K562 (cell line): ENCODE measurements at regions not wholly inside any gene's neighbourhood (a gene's known extent, or its start where the extent isn't known, plus 50 kb on each side); places are given as distances from the start of the nearest gene placed in this dataset.

Source experiments
- ATAC-seq: fragments of 200-7000 bp; cut with Tn5 transposase; 3 replicates; pipeline ENCODE4 v1.9.1; 2020; ENCODE audit warnings: moderate library complexity
- BruUV-seq: library from RNA; stranded (reverse); fragments of 400-500 nt; replicated peaks from 2 replicates; lab custom pipeline; 2021; lab: Mats Ljungman, UMichigan
- CTCF ChIA-PET: fragments of 300-600 bp; formaldehyde crosslinking; extraction: SDS; loops from one replicate; lab custom pipeline; 2021; ENCODE audit warnings: low intra/inter-chr PET ratio; lab: Yijun Ruan, JAX
- POLR2A ChIA-PET: fragments of 300-600, 350-650 bp; sonication (Branson Sonifier 250); formaldehyde crosslinking; extraction: SDS; loops from one replicate; lab custom pipeline; 2021; ENCODE audit warnings: antibody characterized with exemption, inconsistent platforms; lab: Yijun Ruan, JAX
- DNase-seq, 4 experiments: peaks; one replicate each; pipeline versions ENCODE4 v3.0.0 to v3.0.0-alpha.2; 2011 to 2018; ENCODE audit warnings: low spot score in 3 of 4, mixed read lengths in 3 of 4; ENCODE audit errors: extremely low read depth in 1 of 4
- FAIRE-seq: peaks from 2 replicates; lab custom pipeline; 2011; peaks lifted over from hg19 to GRCh38; lab: Jason Lieb, UNC
- H2AFZ ChIP-seq: 2 replicates; pipeline ENCODE4 v1.6.0; 2011; ENCODE audit warnings: low read depth, low read length, control low read depth, inconsistent platforms
- H3K27ac ChIP-seq: fragments of 200-600 bp; 3 replicates; pipeline ENCODE4 v1.8.0; 2011; ENCODE audit warnings: low read depth, mild to moderate bottlenecking, control low read depth, inconsistent platforms, low read length, moderate library complexity, mixed read lengths; ENCODE audit errors: extremely low read depth
- H3K27me3 ChIP-seq, 2 experiments: fragments of 300-600 bp in 1 of 2; 2 replicates in 1 of 2; 3 replicates in 1 of 2; pipeline versions ENCODE4 v1.6.0 to v1.8.0; 2011; ENCODE audit warnings: inconsistent platforms in 2 of 2, low read length in 2 of 2, mild to moderate bottlenecking in 1 of 2, mixed read lengths in 1 of 2, moderate library complexity in 1 of 2; ENCODE audit not compliant: control insufficient read depth in 2 of 2, insufficient read depth in 2 of 2
- H3K36me3 ChIP-seq: fragments of 300-600 bp; 3 replicates; pipeline ENCODE4 v1.8.0; 2011; ENCODE audit warnings: mild to moderate bottlenecking, low read length, inconsistent platforms; ENCODE audit not compliant: control insufficient read depth, insufficient read depth
- H3K4me1 ChIP-seq, 2 experiments: fragments of 200-600 bp in 1 of 2; replicated peaks in 1 of 2; 2 replicates in 1 of 2; 3 replicates in 1 of 2; pipeline versions ENCODE4 v1.5.1 to v1.8.0; 2011; ENCODE audit warnings: inconsistent platforms in 2 of 2, low read length in 2 of 2, mild to moderate bottlenecking in 1 of 2, mixed read lengths in 1 of 2, moderate library complexity in 1 of 2; ENCODE audit not compliant: control insufficient read depth in 2 of 2, insufficient read depth in 2 of 2
- H3K4me2 ChIP-seq: 2 replicates; pipeline ENCODE4 v1.6.1; 2011; ENCODE audit warnings: low read length, control low read depth, inconsistent platforms, mixed read lengths; ENCODE audit not compliant: insufficient read depth
- H3K4me3 ChIP-seq: fragments of 200-600 bp; sonication (generic), shearing (Covaris generic); 2 replicates; pipeline ENCODE4 v1.5.1; 2016; ENCODE audit warnings: control low read depth, inconsistent platforms
- H3K79me2 ChIP-seq: fragments of 200-600 bp; 3 replicates; pipeline ENCODE4 v1.8.0; 2011; ENCODE audit warnings: low read length, inconsistent platforms; ENCODE audit not compliant: control insufficient read depth, insufficient read depth
- H3K9ac ChIP-seq, 2 experiments: 2 replicates each; pipeline versions ENCODE4 v1.6.0 to v1.6.1; 2011; ENCODE audit warnings: low read depth in 2 of 2, low read length in 2 of 2, control low read depth in 1 of 2, inconsistent platforms in 1 of 2, mild to moderate bottlenecking in 1 of 2, mixed read lengths in 1 of 2; ENCODE audit not compliant: insufficient read depth in 1 of 2
- H3K9me1 ChIP-seq: one replicate; pipeline ENCODE4 v1.6.0; 2011; ENCODE audit warnings: inconsistent platforms, mild to moderate bottlenecking, low read length, moderate library complexity; ENCODE audit not compliant: control insufficient read depth, insufficient read depth
- H3K9me3 ChIP-seq: replicated peaks from 2 replicates; pipeline ENCODE4 v1.5.1; 2011; ENCODE audit warnings: low read depth, low read length, inconsistent platforms; ENCODE audit not compliant: control insufficient read depth, insufficient read depth
- H4K20me1 ChIP-seq: replicated peaks from 2 replicates; pipeline ENCODE4 v1.6.1; 2011; ENCODE audit warnings: low read length, inconsistent platforms, mixed read lengths; ENCODE audit not compliant: control insufficient read depth, insufficient read depth
- ATF6 ChIP-seq: sonication (generic); formaldehyde crosslinking; IDR thresholded peaks from 2 replicates; pipeline ENCODE4 v1.4.0; 2020; ENCODE audit warnings: mild to moderate bottlenecking, missing genetic modification reagents
- CHD2 ChIP-seq: IDR thresholded peaks from 2 replicates; pipeline ENCODE4 v1.6.1; 2011; ENCODE audit warnings: low read depth, low read length
- EP400 ChIP-seq: fragments of 450-650 bp; IDR thresholded peaks from 2 replicates; pipeline ENCODE4 v1.6.1; 2017; ENCODE audit warnings: antibody characterized with exemption, mild to moderate bottlenecking, moderate library complexity
- GTF2B ChIP-seq: IDR thresholded peaks from 2 replicates; pipeline ENCODE4 v1.6.1; 2011; ENCODE audit not compliant: insufficient read length; ENCODE audit errors: extremely low read depth
- GTF2E2 ChIP-seq: fragments of 200-800 bp; sonication (Bioruptor generic); IDR thresholded peaks from 2 replicates; pipeline ENCODE4 v1.6.1; 2016; ENCODE audit warnings: missing genetic modification characterization, missing compliant biosample characterization
- HES1 ChIP-seq: fragments of 450-650 bp; IDR thresholded peaks from 2 replicates; pipeline ENCODE4 v1.6.1; 2016; ENCODE audit warnings: low read depth, mild to moderate bottlenecking, moderate library complexity
- KLF13 ChIP-seq: fragments of 450-650 bp; IDR thresholded peaks from 2 replicates; pipeline ENCODE4 v1.6.1; 2016; ENCODE audit warnings: missing genetic modification characterization, low read depth, mild to moderate bottlenecking, missing compliant biosample characterization, moderate library complexity, borderline replicate concordance
- NCOA4 ChIP-seq: fragments of 450-650 bp; IDR thresholded peaks from 2 replicates; pipeline ENCODE4 v1.6.1; 2018; ENCODE audit warnings: mild to moderate bottlenecking; ENCODE audit not compliant: partially characterized antibody
- NR0B1 ChIP-seq: fragments of 450-650 bp; IDR thresholded peaks from one replicate; pipeline ENCODE4 v1.6.1; 2018; ENCODE audit warnings: mild to moderate bottlenecking, moderate library complexity; ENCODE audit not compliant: partially characterized antibody
- PREB ChIP-seq: sonication (generic); formaldehyde crosslinking; IDR thresholded peaks from 2 replicates; pipeline ENCODE4 v1.8.1; 2023; ENCODE audit warnings: mild to moderate bottlenecking, missing genetic modification reagents
- PTRF ChIP-seq: fragments of 450-650 bp; IDR thresholded peaks from 2 replicates; pipeline ENCODE4 v1.6.1; 2016; ENCODE audit warnings: mild to moderate bottlenecking, missing genetic modification characterization, missing compliant biosample characterization
- TCF15 ChIP-seq: fragments of 250-450 bp; sonication (Bioruptor Pico); IDR thresholded peaks from 2 replicates; pipeline ENCODE4 v1.8.0; 2022; ENCODE audit warnings: moderate library complexity, mild to moderate bottlenecking, inconsistent platforms
- YBX1 ChIP-seq: fragments of 450-650 bp; IDR thresholded peaks from 2 replicates; pipeline ENCODE4 v1.7.1; 2016; ENCODE audit warnings: mild to moderate bottlenecking
- ZKSCAN3 ChIP-seq: fragments of 250-450 bp; sonication (Bioruptor Pico); IDR thresholded peaks from 2 replicates; pipeline ENCODE4 v1.4.0; 2020
- ZNF212 ChIP-seq: fragments of 450-650 bp; formaldehyde crosslinking; IDR thresholded peaks from 2 replicates; pipeline ENCODE4 v1.4.0; 2020; ENCODE audit warnings: mild to moderate bottlenecking
- ZNF24 ChIP-seq: fragments of 450-650 bp; IDR thresholded peaks from 2 replicates; pipeline ENCODE4 v1.6.1; 2016
- ZNF436 ChIP-seq: fragments of 250-450, 450-650 bp; sonication (Bioruptor Pico); formaldehyde crosslinking; IDR thresholded peaks from 2 replicates; pipeline ENCODE4 v1.7.0; 2020; ENCODE audit warnings: mild to moderate bottlenecking
- ZNF695 ChIP-seq: fragments of 450-650 bp; formaldehyde crosslinking; IDR thresholded peaks from 2 replicates; pipeline ENCODE4 v1.4.0; 2020; ENCODE audit warnings: mild to moderate bottlenecking, moderate library complexity
- WGBS: fragments of 100-300 bp; shearing (Covaris generic); methylation state at CpG from one replicate; pipeline ENCODE4 v1.1.6; 2016; ENCODE audit warnings: low coverage, mixed read lengths; ENCODE audit not compliant: insufficient coverage; ENCODE audit errors: missing lambda C conversion rate; 5-methylcytosine and 5-hydroxymethylcytosine counted together
- in situ Hi-C: fragments of 300-500 bp; cut with MboI; formaldehyde crosslinking; loops from 4 replicates; pipeline ENCODE4 v1.15.0; 2018; ENCODE audit warnings: inconsistent platforms, mixed read lengths
- intact Hi-C: fragments of 100-400 bp; cut with micrococcal nuclease; formaldehyde crosslinking; loops from 2 replicates; pipeline ENCODE4 v1.14.2; 2022

- TF ChIP-seq KLF13 (tag), result no peak
- no peak for TF ChIP-seq EP400
- TF ChIP-seq PTRF (tag), result no peak
- no peak for TF ChIP-seq HES1
- no peak for TF ChIP-seq NCOA4
- no peak for TF ChIP-seq CHD2
- no peak for TF ChIP-seq ATF6 (CRISPR knock-in tag)
These were observed 191.3 kb upstream of the ADARB2 start (continued) for GRCh38 chr10:1928606-1929005.

GRCh38 chr10:1923998-1924397, 186.7 kb upstream of the ADARB2 start:
- Histone ChIP-seq H3K27ac (no peak overlapping the region), H3K79me2 (no peaks in the 10 kb centered on the region), H3K9me1 (no peaks in the 10 kb centered on the region), H2AFZ (no peak overlapping the region), H3K9me3 (no peaks in the 10 kb centered on the region), H3K4me1 (no peaks in the 10 kb centered on the region), H4K20me1 (no peaks in the 10 kb centered on the region), H3K9ac (no peak overlapping the region), H3K36me3 (no peaks in the 10 kb centered on the region), H3K4me2 (no peak overlapping the region), H3K4me3 (no peak overlapping the region), H3K27me3 (peaks cover 5 to 9% of the 10 kb centered on the region in 2 experiments; a peak in 2 of 5 replicates)
- in situ Hi-C loops (no loop called here), intact Hi-C loops (no loop called here)
- CTCF ChIA-PET, result no interaction called here
- 8% methylated on average over 12 of the region's 12 CpGs for WGBS
- ATAC-seq (no peak), DNase-seq (no peak), FAIRE-seq (no peak)
- POLR2A ChIA-PET, result no interaction called here
- no TSS peak for BruUV-seq
- TF ChIP-seq ZNF24, result no peak
- TF ChIP-seq ZNF212 (CRISPR knock-in tag), result no peak
- no peak for TF ChIP-seq NR0B1
- TF ChIP-seq PREB (CRISPR knock-in tag), result no peak
- TF ChIP-seq TCF15, result no peak
- no peak for TF ChIP-seq ZNF436 (CRISPR knock-in tag)
- no peak for TF ChIP-seq GTF2B
- TF ChIP-seq YBX1, result no peak
- TF ChIP-seq ZKSCAN3 (CRISPR knock-in tag), result no peak
- TF ChIP-seq GTF2E2 (tag), result no peak
- no peak for TF ChIP-seq ZNF695 (CRISPR knock-in tag)
